ENCODE measurements at regions not wholly inside any gene's neighbourhood (a gene's known extent, or its start where the extent isn't known, plus 50 kb on each side); places are given as distances from the start of the nearest gene placed in this dataset.

- TF ChIP-seq EP300 (IDR thresholded peaks at IDR 0.05) (no peak), CTCF (IDR thresholded peaks at IDR 0.05) (no peak)
Observed at GRCh38 chr10:21269289-21269688, 256.2 kb downstream of the SKIDA1 start.

Measured in stomach (tissue), 4 donors.